Left lung (tissue), 4 donors: ENCODE measurements at regions not wholly inside any gene's neighbourhood (a gene's known extent, or its start where the extent isn't known, plus 50 kb on each side); places are given as distances from the start of the nearest gene placed in this dataset.

ENCODE experiments used
- ATAC-seq: fragments of 200-7000 bp; cut with Tn5 transposase; one replicate; pipeline ENCODE4 v1.9.1; 2020; ENCODE audit warnings: moderate library complexity
- DNase-seq, 4 donors: peaks; one replicate each; pipeline ENCODE4 v3.0.0-alpha.2; 2013 to 2020
- H3K27ac ChIP-seq, 2 donors: fragments of 200-600 bp; sonication (generic) in 1 of 2; one replicate each; pipeline versions ENCODE4 v1.5.0 to v1.8.0; 2020 to 2021
- H3K27me3 ChIP-seq, 2 donors: fragments of 200-600 bp; sonication (generic) in 1 of 2; one replicate each; pipeline versions ENCODE4 v1.5.0 to v1.8.0; 2020 to 2021
- H3K36me3 ChIP-seq, 2 donors: fragments of 200-600 bp; sonication (generic) in 1 of 2; one replicate each; pipeline versions ENCODE4 v1.5.0 to v1.8.0; 2020 to 2021
- H3K4me1 ChIP-seq, 2 donors: fragments of 200-600 bp; one replicate each; pipeline ENCODE4 v1.8.0; 2021
- H3K4me3 ChIP-seq, 2 donors: fragments of 200-600 bp; sonication (generic) in 1 of 2; one replicate each; pipeline versions ENCODE4 v1.5.0 to v1.8.0; 2020 to 2021; ENCODE audit warnings: mild to moderate bottlenecking in 1 of 2
- H3K9me3 ChIP-seq, 2 donors: fragments of 200-600 bp; sonication (generic) in 1 of 2; one replicate each; pipeline versions ENCODE4 v1.5.0 to v1.8.0; 2020 to 2021
- intact Hi-C, 2 donors: fragments of 100-400 bp; cut with DNase I; formaldehyde crosslinking; loops; one replicate each; pipeline versions ENCODE4 v1.11.2 to v1.14.2; 2022
- TF ChIP-seq, protein P1 (sequence below), 2 donors: fragments of 200-600 bp; sonication (generic) in 1 of 2; IDR thresholded peaks; one replicate each; pipeline versions ENCODE4 v1.5.0 to v1.8.0; 2021; ENCODE audit warnings: antibody characterized with exemption in 2 of 2
- donor health status: DM: no; HTN: yes; CAD: no.
- donor health status: DM: no; HTN: no; CAD: no.

DNA sequence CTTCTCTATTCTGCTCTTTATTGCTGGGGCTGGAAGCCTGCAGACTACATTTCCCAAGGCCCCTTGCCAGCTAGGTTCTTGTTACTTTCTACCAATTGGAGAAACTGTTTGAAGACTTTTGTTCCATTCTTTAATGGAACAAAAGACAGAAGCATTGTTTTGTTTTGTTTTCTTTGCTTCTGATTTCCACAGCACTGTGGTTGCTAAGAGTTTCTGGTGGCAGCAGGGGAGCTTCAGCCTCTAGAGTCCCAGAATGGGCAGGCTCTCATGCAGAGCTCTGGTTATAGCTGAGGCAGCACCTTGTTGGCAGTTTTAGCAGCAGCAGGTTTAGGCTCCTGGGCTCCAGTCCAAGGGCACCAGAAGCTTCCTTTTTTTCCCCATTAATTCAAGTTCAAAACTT is 234.3 kb downstream of the ETAA1 start:
- no peak overlapping the region for H3K4me3 ChIP-seq
- ATAC-seq (no peak), DNase-seq (no peak)
- no peaks in the 10 kb centered on the region for H3K27me3 ChIP-seq
- no peaks in the 10 kb centered on the region for H3K4me1 ChIP-seq
- intact Hi-C loops: no loop called here
- TF ChIP-seq, protein P1, sequence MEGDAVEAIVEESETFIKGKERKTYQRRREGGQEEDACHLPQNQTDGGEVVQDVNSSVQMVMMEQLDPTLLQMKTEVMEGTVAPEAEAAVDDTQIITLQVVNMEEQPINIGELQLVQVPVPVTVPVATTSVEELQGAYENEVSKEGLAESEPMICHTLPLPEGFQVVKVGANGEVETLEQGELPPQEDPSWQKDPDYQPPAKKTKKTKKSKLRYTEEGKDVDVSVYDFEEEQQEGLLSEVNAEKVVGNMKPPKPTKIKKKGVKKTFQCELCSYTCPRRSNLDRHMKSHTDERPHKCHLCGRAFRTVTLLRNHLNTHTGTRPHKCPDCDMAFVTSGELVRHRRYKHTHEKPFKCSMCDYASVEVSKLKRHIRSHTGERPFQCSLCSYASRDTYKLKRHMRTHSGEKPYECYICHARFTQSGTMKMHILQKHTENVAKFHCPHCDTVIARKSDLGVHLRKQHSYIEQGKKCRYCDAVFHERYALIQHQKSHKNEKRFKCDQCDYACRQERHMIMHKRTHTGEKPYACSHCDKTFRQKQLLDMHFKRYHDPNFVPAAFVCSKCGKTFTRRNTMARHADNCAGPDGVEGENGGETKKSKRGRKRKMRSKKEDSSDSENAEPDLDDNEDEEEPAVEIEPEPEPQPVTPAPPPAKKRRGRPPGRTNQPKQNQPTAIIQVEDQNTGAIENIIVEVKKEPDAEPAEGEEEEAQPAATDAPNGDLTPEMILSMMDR (IDR thresholded peaks at IDR 0.05): no peak
- H3K27ac ChIP-seq: no peak overlapping the region
- H3K9me3 ChIP-seq: no peaks in the 10 kb centered on the region
- no peaks in the 10 kb centered on the region for H3K36me3 ChIP-seq

DNA sequence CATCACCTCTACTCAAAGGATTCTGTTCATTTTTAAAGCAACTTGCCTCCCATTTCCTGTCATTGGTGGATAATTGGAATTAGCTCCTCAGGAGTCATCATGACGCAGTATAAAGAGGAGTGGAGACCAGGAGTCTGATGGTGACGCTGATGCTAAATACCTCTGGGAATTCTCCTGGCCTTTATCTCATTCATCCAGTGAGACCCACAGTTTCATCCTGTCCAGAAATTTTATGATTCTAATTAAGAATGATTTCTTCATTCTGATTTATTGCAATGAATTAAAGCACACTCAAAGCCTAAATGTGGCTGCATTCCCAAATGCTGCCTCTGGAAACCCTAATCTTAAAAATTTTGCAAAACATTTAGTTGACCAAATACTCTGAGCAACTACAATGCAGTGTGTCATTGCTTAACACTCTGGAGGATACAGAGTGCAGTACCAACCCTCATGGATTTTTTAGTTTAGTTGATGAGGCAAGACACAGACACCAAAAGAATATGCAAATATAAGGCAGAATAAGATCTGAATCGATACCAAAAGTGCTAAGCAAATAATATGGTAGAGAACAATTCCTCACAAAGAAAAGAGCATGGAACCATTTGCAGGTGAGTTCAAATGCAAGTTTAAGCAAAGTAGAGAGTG is 236.2 kb downstream of the ETAA1 start:
- intact Hi-C loops: no loop called here
- no peak overlapping the region for H3K4me3 ChIP-seq
- H3K27ac ChIP-seq: no peak overlapping the region
- no peaks in the 10 kb centered on the region for H3K4me1 ChIP-seq
- no peaks in the 10 kb centered on the region for H3K36me3 ChIP-seq
- ATAC-seq: no peak
- DNase-seq: no peak
- no peaks in the 10 kb centered on the region for H3K27me3 ChIP-seq
- H3K9me3 ChIP-seq: no peaks in the 10 kb centered on the region
- TF ChIP-seq, protein P1 (IDR thresholded peaks at IDR 0.05): no peak

DNA sequence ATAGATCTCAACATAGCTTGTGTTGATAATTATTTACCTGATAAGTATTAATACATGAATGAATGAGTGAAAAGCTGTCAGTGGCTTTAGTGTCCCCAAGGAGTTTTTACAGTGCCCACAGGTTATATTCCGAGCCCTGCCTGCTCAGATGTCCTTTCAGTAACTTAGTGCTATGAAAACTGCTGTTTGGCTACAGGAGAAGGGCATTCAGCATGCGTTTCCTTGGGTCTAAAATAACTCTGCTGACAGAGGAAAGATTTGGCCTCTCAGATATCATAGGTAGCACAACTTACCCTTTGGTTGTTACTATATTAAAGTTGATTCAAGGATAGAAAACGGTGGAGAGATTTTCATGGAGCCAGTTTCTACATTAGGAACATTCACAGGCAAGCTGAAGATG is 241.0 kb downstream of the ETAA1 start:
- no peak overlapping the region for H3K4me3 ChIP-seq
- intact Hi-C loops: no loop called here
- H3K27ac ChIP-seq: no peak overlapping the region
- no peak for DNase-seq
- no peaks in the 10 kb centered on the region for H3K27me3 ChIP-seq
- H3K36me3 ChIP-seq: no peaks in the 10 kb centered on the region
- H3K9me3 ChIP-seq: no peaks in the 10 kb centered on the region
- H3K4me1 ChIP-seq: no peaks in the 10 kb centered on the region
- TF ChIP-seq, protein P1 (IDR thresholded peaks at IDR 0.05): no peak
- no peak for ATAC-seq

DNA sequence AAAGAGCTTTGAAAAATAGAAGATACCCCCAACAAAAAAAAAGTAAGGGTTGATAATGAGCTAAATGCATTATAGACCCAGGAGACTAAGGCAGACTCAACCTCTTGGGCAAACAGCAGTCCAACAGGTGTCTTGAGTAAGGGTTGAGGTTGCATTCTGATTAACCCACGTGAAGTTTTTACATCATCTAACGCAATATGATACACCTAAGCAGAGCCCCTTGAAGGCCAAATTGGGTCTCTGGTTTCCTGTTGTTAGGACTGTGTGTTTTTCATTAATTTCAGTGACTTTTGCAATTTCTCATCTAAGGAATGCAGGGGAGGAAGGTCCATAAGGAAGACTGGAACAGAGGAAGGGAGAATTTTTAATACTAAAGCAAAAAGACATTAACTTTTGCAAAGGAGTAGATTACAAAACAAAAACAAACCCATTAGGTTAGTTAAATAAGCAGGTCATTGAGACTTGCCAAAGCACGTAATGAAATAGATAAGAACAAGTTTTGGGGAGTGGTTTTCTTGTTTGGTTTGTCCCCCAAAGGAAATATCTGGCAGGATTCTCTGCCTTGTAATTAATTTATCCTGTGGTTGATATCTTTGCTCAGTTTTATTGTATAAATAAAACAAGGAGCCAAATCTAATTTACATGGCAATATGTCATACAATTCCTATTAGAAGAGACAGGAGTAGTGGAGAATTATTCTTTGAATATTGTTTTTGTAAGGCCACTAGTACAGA is 244.3 kb downstream of the ETAA1 start:
- Histone ChIP-seq H3K27ac (no peak overlapping the region), H3K36me3 (no peaks in the 10 kb centered on the region), H3K9me3 (no peaks in the 10 kb centered on the region), H3K27me3 (no peaks in the 10 kb centered on the region), H3K4me1 (no peaks in the 10 kb centered on the region), H3K4me3 (no peak overlapping the region)
- DNase-seq: peak in 1 of 4 donors; percentile 46
- intact Hi-C loops: no loop called here
- ATAC-seq: no peak
- TF ChIP-seq, protein P1 (IDR thresholded peaks at IDR 0.05): no peak

DNA sequence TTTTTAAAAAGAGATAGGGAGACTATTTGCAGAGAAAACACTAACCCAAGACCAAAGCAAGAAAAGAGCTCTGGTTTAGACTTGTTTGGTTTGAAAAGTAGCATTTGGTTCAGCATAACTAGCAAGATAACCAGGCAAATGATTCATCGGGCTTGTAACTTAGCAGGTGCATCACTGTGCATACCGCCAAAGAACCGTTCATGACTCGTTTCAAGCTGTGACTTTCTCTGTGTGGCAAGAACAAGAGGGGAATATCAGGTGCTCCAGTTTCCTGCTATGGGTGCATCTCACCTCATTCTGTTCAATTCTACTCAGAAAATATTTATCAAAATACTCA is 244.9 kb downstream of the ETAA1 start:
- H3K4me3 ChIP-seq: no peak overlapping the region
- no peak overlapping the region for H3K27ac ChIP-seq
- ATAC-seq: no peak
- intact Hi-C loops: no loop called here
- H3K9me3 ChIP-seq: peaks cover 0 to 5% of the 10 kb centered on the region in 2 donors
- no peaks in the 10 kb centered on the region for H3K4me1 ChIP-seq
- no peak for DNase-seq
- TF ChIP-seq, protein P1 (IDR thresholded peaks at IDR 0.05): no peak
- H3K36me3 ChIP-seq: no peaks in the 10 kb centered on the region
- H3K27me3 ChIP-seq: no peaks in the 10 kb centered on the region
